Activated CD8-positive, alpha-beta T cell treated with anti-CD3 and anti-CD28 coated beads for 36 hours (primary cell): ENCODE measurements at regions not wholly inside any gene's neighbourhood (a gene's known extent, or its start where the extent isn't known, plus 50 kb on each side); places are given as distances from the start of the nearest gene placed in this dataset.
"Not testable (repeated sequence)": the region's sequence is repeated elsewhere in the genome, so short reads cannot be mapped to it uniquely, and the experiment has no call there.

Source experiments
- ATAC-seq: fragments of 200-7000 bp; cut with Tn5 transposase; one replicate; pipeline ENCODE4 v1.10.0; 2021; ENCODE audit warnings: mild to moderate bottlenecking, moderate library complexity
- CTCF ChIA-PET: fragments of 350-600 bp; sonication (Branson Sonifier 250); formaldehyde crosslinking; loops from one replicate; lab custom pipeline; 2021; ENCODE audit warnings: antibody characterized with exemption; lab: Charles Lee
- POLR2A ChIA-PET: fragments of 350-600 bp; sonication (Branson Sonifier 250); formaldehyde crosslinking; loops from one replicate; lab custom pipeline; 2021; ENCODE audit warnings: antibody characterized with exemption; lab: Charles Lee
- DNase-seq: peaks from one replicate; pipeline ENCODE4 v3.0.0-alpha.2; 2020
- H3K27ac Mint-ChIP-seq: one replicate; pipeline ENCODE4 v1.8.0; 2021; ENCODE audit warnings: mild to moderate bottlenecking, mixed read lengths
- H3K27me3 Mint-ChIP-seq: one replicate; pipeline ENCODE4 v1.8.0; 2021; ENCODE audit warnings: mixed read lengths
- H3K36me3 Mint-ChIP-seq: one replicate; pipeline ENCODE4 v1.8.0; 2021; ENCODE audit warnings: low read depth, mixed read lengths
- H3K4me1 Mint-ChIP-seq: one replicate; pipeline ENCODE4 v1.8.0; 2021; ENCODE audit warnings: low read depth, mixed read lengths
- H3K4me3 Mint-ChIP-seq: one replicate; pipeline ENCODE4 v1.8.0; 2021; ENCODE audit warnings: mild to moderate bottlenecking, moderate library complexity, mixed read lengths
- H3K9me3 Mint-ChIP-seq: one replicate; pipeline ENCODE4 v1.8.0; 2021; ENCODE audit warnings: mixed read lengths
- CTCF ChIP-seq: fragments of 200-600 bp; IDR thresholded peaks from one replicate; pipeline ENCODE4 v1.8.0; 2022; ENCODE audit warnings: antibody characterized with exemption, mild to moderate bottlenecking
- intact Hi-C: fragments of 100-400 bp; cut with micrococcal nuclease; formaldehyde crosslinking; loops from one replicate; pipeline ENCODE4 v1.10.0; 2022

- DNase-seq (no peak), ATAC-seq (no peak)
- no peak for TF ChIP-seq CTCF
- H3K4me3 Mint-ChIP-seq = no peak overlapping the region
- intact Hi-C loops = no loop called here
- H3K9me3 Mint-ChIP-seq = peaks cover 16% of the 10 kb centered on the region
- ChIA-PET POLR2A (no interaction called here), CTCF (interaction anchor here (0.6 kb wide), 1 partner anchor 9 kb away, joined by 3 read pairs; no protein-coding TSS in a partner anchor)
- no peak overlapping the region for H3K27ac Mint-ChIP-seq
- no peaks in the 10 kb centered on the region for H3K27me3 Mint-ChIP-seq
- no peaks in the 10 kb centered on the region for H3K4me1 Mint-ChIP-seq
- no peaks in the 10 kb centered on the region for H3K36me3 Mint-ChIP-seq
Measured at GRCh38 chr4:60400593-60400992, 799.5 kb upstream of the ADGRL3 start.

GRCh38 chr4:60404027-60404426 is 796.1 kb upstream of the ADGRL3 start:
- no peaks in the 10 kb centered on the region for H3K36me3 Mint-ChIP-seq
- no peaks in the 10 kb centered on the region for H3K27me3 Mint-ChIP-seq
- no peak overlapping the region for H3K27ac Mint-ChIP-seq
- no peak for TF ChIP-seq CTCF
- POLR2A ChIA-PET = no interaction called here
- ATAC-seq (no peak), DNase-seq (no peak)
- intact Hi-C loops = no loop called here
- H3K4me3 Mint-ChIP-seq = no peak overlapping the region
- H3K4me1 Mint-ChIP-seq = no peaks in the 10 kb centered on the region
- CTCF ChIA-PET = no interaction called here
- H3K9me3 Mint-ChIP-seq = peaks cover 12% of the 10 kb centered on the region

GRCh38 chr4:60422439-60422838 is 777.7 kb upstream of the ADGRL3 start:
- H3K4me1 Mint-ChIP-seq = no peaks in the 10 kb centered on the region
- intact Hi-C loops = no loop called here
- no peaks in the 10 kb centered on the region for H3K27me3 Mint-ChIP-seq
- peaks cover 5% of the 10 kb centered on the region for H3K9me3 Mint-ChIP-seq
- no peaks in the 10 kb centered on the region for H3K36me3 Mint-ChIP-seq
- ChIA-PET POLR2A (no interaction called here), CTCF (no interaction called here)
- ATAC-seq (no peak), DNase-seq (no peak)
- no peak overlapping the region for H3K27ac Mint-ChIP-seq
- no peak overlapping the region for H3K4me3 Mint-ChIP-seq
- TF ChIP-seq CTCF = no peak

- H3K9me3 Mint-ChIP-seq, ATAC-seq, H3K36me3 Mint-ChIP-seq, H3K4me1 Mint-ChIP-seq, CTCF ChIA-PET, H3K4me3 Mint-ChIP-seq, POLR2A ChIA-PET, DNase-seq, H3K27me3 Mint-ChIP-seq, intact Hi-C loops, H3K27ac Mint-ChIP-seq: not testable (repeated sequence)
Measured at GRCh38 chr4:60423573-60424184, 776.4 kb upstream of the ADGRL3 start.

- POLR2A ChIA-PET = no interaction called here
- no peak overlapping the region for H3K27ac Mint-ChIP-seq
Measured at GRCh38 chr4:60432911-60433310, 767.2 kb upstream of the ADGRL3 start.

More at GRCh38 chr4:60432911-60433310, 767.2 kb upstream of the ADGRL3 start:
- no peaks in the 10 kb centered on the region for H3K36me3 Mint-ChIP-seq
- H3K4me1 Mint-ChIP-seq = no peaks in the 10 kb centered on the region
- no peak overlapping the region for H3K4me3 Mint-ChIP-seq
- CTCF ChIA-PET = no interaction called here
- peaks cover 9% of the 10 kb centered on the region for H3K9me3 Mint-ChIP-seq
- ATAC-seq (no peak), DNase-seq (no peak)
- TF ChIP-seq CTCF = no peak
- no peaks in the 10 kb centered on the region for H3K27me3 Mint-ChIP-seq
- intact Hi-C loops = no loop called here
